ENCODE measurements at regions not wholly inside any gene's neighbourhood (a gene's known extent, or its start where the extent isn't known, plus 50 kb on each side); places are given as distances from the start of the nearest gene placed in this dataset.

DNA sequence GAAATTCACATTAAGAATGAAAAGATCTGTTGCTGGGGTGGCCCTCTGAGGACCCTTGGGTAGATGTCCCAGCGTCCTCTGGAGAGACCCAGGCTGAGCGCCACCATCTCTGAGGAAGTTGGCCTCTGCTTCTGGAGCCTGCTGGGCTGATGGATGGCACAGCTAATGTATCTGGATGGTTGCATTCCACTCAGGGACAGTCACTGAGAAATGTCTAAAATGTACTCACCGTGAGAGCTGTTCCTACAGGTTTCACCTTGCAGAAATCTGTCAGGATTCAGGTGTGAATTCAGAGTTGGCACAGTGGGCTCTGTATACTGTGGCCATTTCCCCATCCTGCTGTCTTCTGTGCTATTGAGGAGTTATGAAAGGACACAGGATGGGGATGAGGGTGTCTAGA is 247.2 kb downstream of the AACS start:
- ATAC-seq (ENCODE audit: low read depth) (no peak), DNase-seq (no peak)
- Histone ChIP-seq H3K9ac (ENCODE audit: low read length) (no peak overlapping the region), H3K79me2 (ENCODE audit: control insufficient read depth, insufficient read depth, low read length) (no peaks in the 10 kb centered on the region), H3K4me3 (ENCODE audit: control extremely low read depth in 1 of 5, extremely low read depth in 1 of 5, insufficient read depth in 1 of 5, low read depth in 2 of 5, low read length in 4 of 5) (no peak overlapping the region), H4K20me1 (ENCODE audit: control insufficient read depth, insufficient read depth, low read length, poor library complexity, severe bottlenecking) (no peaks in the 10 kb centered on the region), H3K27me3 (replicated peaks in 1 of 4; ENCODE audit: control extremely low read depth in 1 of 4, control insufficient read depth in 3 of 4, insufficient read depth in 4 of 4, low read length in 3 of 4) (peaks cover 0 to 8% (median 0%) of the 10 kb centered on the region in 4 experiments), H2AFZ (ENCODE audit: insufficient read depth, low read depth, low read length, poor library complexity, severe bottlenecking) (no peak overlapping the region), H3K27ac (ENCODE audit: low read length in 2 of 2) (no peak overlapping the region), H3K4me1 (ENCODE audit: control insufficient read depth in 2 of 2, insufficient read depth in 2 of 2, low read length in 2 of 2) (no peaks in the 10 kb centered on the region), H3K36me3 (replicated peaks in 1 of 2; ENCODE audit: control extremely low read depth in 1 of 2, control insufficient read depth in 1 of 2, extremely low read depth in 1 of 2, insufficient read depth in 2 of 2, low read length in 1 of 2) (no peaks in the 10 kb centered on the region), H3K9me3 (ENCODE audit: control extremely low read depth in 1 of 3, control insufficient read depth in 2 of 3, insufficient read depth in 1 of 3, low read length in 2 of 3) (peaks cover 0 to 11% (median 0%) of the 10 kb centered on the region in 3 donors), H3K4me2 (replicated peaks; ENCODE audit: low read depth, low read length, poor library complexity, severe bottlenecking) (no peak overlapping the region)
- ChIA-PET CTCF (no interaction called here), POLR2A (no interaction called here)
- no peak overlapping the region for H3K4me3 Mint-ChIP-seq
- intact Hi-C loops (cut with micrococcal nuclease): no loop called here
- H3K9me3 Mint-ChIP-seq (ENCODE audit: insufficient read depth): peaks cover 5% of the 10 kb centered on the region
- TF ChIP-seq EZH2 (IDR thresholded peaks at IDR 0.05; ENCODE audit: borderline replicate concordance, insufficient read depth, low read depth, low read length, poor library complexity, severe bottlenecking): no peak
- TF ChIP-seq, protein P1, sequence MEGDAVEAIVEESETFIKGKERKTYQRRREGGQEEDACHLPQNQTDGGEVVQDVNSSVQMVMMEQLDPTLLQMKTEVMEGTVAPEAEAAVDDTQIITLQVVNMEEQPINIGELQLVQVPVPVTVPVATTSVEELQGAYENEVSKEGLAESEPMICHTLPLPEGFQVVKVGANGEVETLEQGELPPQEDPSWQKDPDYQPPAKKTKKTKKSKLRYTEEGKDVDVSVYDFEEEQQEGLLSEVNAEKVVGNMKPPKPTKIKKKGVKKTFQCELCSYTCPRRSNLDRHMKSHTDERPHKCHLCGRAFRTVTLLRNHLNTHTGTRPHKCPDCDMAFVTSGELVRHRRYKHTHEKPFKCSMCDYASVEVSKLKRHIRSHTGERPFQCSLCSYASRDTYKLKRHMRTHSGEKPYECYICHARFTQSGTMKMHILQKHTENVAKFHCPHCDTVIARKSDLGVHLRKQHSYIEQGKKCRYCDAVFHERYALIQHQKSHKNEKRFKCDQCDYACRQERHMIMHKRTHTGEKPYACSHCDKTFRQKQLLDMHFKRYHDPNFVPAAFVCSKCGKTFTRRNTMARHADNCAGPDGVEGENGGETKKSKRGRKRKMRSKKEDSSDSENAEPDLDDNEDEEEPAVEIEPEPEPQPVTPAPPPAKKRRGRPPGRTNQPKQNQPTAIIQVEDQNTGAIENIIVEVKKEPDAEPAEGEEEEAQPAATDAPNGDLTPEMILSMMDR (IDR thresholded peaks at IDR 0.05): no peak
- 83% methylated on average over 3 of the region's 3 CpGs for WGBS (ENCODE audit: insufficient coverage)
- no peaks in the 10 kb centered on the region for H3K4me1 Mint-ChIP-seq
- no peak overlapping the region for H3K27ac Mint-ChIP-seq
- H3K27me3 Mint-ChIP-seq: peaks cover 16% of the 10 kb centered on the region

DNA sequence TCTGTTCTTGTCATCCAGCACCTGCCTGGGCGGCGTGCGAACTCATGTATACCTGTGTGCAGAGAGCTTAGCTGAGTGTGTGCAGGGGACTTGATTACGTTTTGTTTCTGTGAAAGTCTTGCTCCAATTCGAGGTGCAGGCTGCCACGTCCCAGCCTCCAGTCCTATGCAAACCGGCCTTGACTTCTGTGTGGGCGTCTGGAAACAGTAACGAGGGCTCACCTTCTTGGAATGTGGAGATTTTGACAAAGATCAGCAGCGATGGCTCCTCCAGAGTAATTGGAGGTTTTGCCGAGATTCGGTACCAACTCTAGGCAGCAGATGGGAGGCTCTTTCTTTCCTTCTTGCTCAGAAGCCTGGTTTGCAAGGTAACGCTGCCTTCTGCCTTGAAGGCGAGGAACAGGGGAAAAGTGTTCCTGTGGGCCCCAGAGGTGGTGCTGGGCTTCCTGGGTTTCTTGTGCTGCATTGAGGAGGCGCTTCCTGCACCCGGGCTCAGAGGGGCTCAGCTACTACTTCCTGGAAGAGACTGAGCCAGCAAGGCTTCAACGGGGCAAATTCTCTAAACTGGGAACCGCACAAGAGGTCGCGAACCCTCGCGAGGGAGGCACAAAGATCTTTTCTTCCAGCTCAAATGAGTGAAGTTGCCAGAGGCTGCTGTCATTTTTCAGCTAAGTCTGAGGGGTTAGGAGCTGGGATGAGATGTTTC is 249.0 kb downstream of the AACS start:
- Mint-ChIP-seq H3K27me3 (peaks cover 13% of the 10 kb centered on the region), H3K9me3 (ENCODE audit: insufficient read depth) (peaks cover 1% of the 10 kb centered on the region), H3K27ac (no peak overlapping the region), H3K4me3 (no peak overlapping the region), H3K4me1 (no peaks in the 10 kb centered on the region)
- no peak overlapping the region for H3K9ac ChIP-seq (ENCODE audit: low read length)
- H4K20me1 ChIP-seq (ENCODE audit: control insufficient read depth, insufficient read depth, low read length, poor library complexity, severe bottlenecking): no peaks in the 10 kb centered on the region
- no peak overlapping the region for H3K27ac ChIP-seq (ENCODE audit: low read length in 2 of 2)
- POLR2A ChIA-PET: no interaction called here
- peaks cover 0 to 11% (median 0%) of the 10 kb centered on the region in 3 donors for H3K9me3 ChIP-seq (ENCODE audit: control extremely low read depth in 1 of 3, control insufficient read depth in 2 of 3, insufficient read depth in 1 of 3, low read length in 2 of 3)
- no peak overlapping the region for H3K4me2 ChIP-seq (replicated peaks; ENCODE audit: low read depth, low read length, poor library complexity, severe bottlenecking)
- TF ChIP-seq, protein P1 (IDR thresholded peaks at IDR 0.05): no peak
- TF ChIP-seq EZH2 (IDR thresholded peaks at IDR 0.05; ENCODE audit: borderline replicate concordance, insufficient read depth, low read depth, low read length, poor library complexity, severe bottlenecking): no peak
- H2AFZ ChIP-seq (ENCODE audit: insufficient read depth, low read depth, low read length, poor library complexity, severe bottlenecking): peak overlapping the region; percentile 10
- H3K36me3 ChIP-seq (replicated peaks in 1 of 2; ENCODE audit: control extremely low read depth in 1 of 2, control insufficient read depth in 1 of 2, extremely low read depth in 1 of 2, insufficient read depth in 2 of 2, low read length in 1 of 2): no peaks in the 10 kb centered on the region
- CTCF ChIA-PET: no interaction called here
- no peaks in the 10 kb centered on the region for H3K4me1 ChIP-seq (ENCODE audit: control insufficient read depth in 2 of 2, insufficient read depth in 2 of 2, low read length in 2 of 2)
- intact Hi-C loops (cut with micrococcal nuclease): no loop called here
- H3K27me3 ChIP-seq (replicated peaks in 1 of 4; ENCODE audit: control extremely low read depth in 1 of 4, control insufficient read depth in 3 of 4, insufficient read depth in 4 of 4, low read length in 3 of 4): peaks cover 0 to 11% (median 0%) of the 10 kb centered on the region in 4 experiments
- DNase-seq (no peak), ATAC-seq (ENCODE audit: low read depth) (no peak)
- no peaks in the 10 kb centered on the region for H3K79me2 ChIP-seq (ENCODE audit: control insufficient read depth, insufficient read depth, low read length)
- 49% methylated on average over 21 of the region's 22 CpGs for WGBS (ENCODE audit: insufficient coverage)
- no peak overlapping the region for H3K4me3 ChIP-seq (ENCODE audit: control extremely low read depth in 1 of 5, extremely low read depth in 1 of 5, insufficient read depth in 1 of 5, low read depth in 2 of 5, low read length in 4 of 5)

All from B cell (primary cell).